Activated naive CD8-positive, alpha-beta T cell treated with anti-CD3 and anti-CD28 coated beads, Interleukin-2, amount 50 U/mL, for 24 hours (primary cell): ENCODE measurements at regions not wholly inside any gene's neighbourhood (a gene's known extent, or its start where the extent isn't known, plus 50 kb on each side); places are given as distances from the start of the nearest gene placed in this dataset.

Experiments used
- ATAC-seq: fragments of 150-1000 bp; cut with Tn5 transposase; one replicate; pipeline ENCODE4 v1.10.0; 2021
- DNase-seq: peaks from one replicate; pipeline ENCODE4 v3.0.0; 2021
- H3K27ac Mint-ChIP-seq: one replicate; pipeline ENCODE4 v1.8.0; 2021; ENCODE audit warnings: mild to moderate bottlenecking, mixed read lengths
- H3K27me3 Mint-ChIP-seq: one replicate; pipeline ENCODE4 v1.8.0; 2021; ENCODE audit warnings: mixed read lengths
- H3K36me3 Mint-ChIP-seq: one replicate; pipeline ENCODE4 v1.8.0; 2021; ENCODE audit warnings: low read depth, mixed read lengths
- H3K4me1 Mint-ChIP-seq: one replicate; pipeline ENCODE4 v1.8.0; 2021; ENCODE audit warnings: mixed read lengths
- H3K4me3 Mint-ChIP-seq: one replicate; pipeline ENCODE4 v1.8.0; 2021; ENCODE audit warnings: mild to moderate bottlenecking, moderate library complexity, mixed read lengths
- H3K9me3 Mint-ChIP-seq: one replicate; pipeline ENCODE4 v1.8.0; 2021; ENCODE audit warnings: mixed read lengths

GRCh38 chr20:1776681-1777475, 118.3 kb upstream of the SIRPA start:
- ATAC-seq: peak; percentile 87
- peak overlapping the region; percentile 71 for H3K27ac Mint-ChIP-seq
- peaks cover 16% of the 10 kb centered on the region for H3K4me1 Mint-ChIP-seq
- peaks cover 10% of the 10 kb centered on the region for H3K27me3 Mint-ChIP-seq
- no peaks in the 10 kb centered on the region for H3K9me3 Mint-ChIP-seq
- H3K4me3 Mint-ChIP-seq: peak overlapping the region; percentile 81
- peak; percentile 88 for DNase-seq
- H3K36me3 Mint-ChIP-seq: no peaks in the 10 kb centered on the region

GRCh38 chr20:1775117-1775516, 117.5 kb upstream of the SIRPG start:
- no peak overlapping the region for H3K27ac Mint-ChIP-seq
- peaks cover 6% of the 10 kb centered on the region for H3K27me3 Mint-ChIP-seq
- no peaks in the 10 kb centered on the region for H3K36me3 Mint-ChIP-seq
- peaks cover 16% of the 10 kb centered on the region for H3K4me1 Mint-ChIP-seq
- H3K9me3 Mint-ChIP-seq: no peaks in the 10 kb centered on the region
- H3K4me3 Mint-ChIP-seq: no peak overlapping the region
- DNase-seq: no peak
- no peak for ATAC-seq

GRCh38 chr20:1774479-1774878, 116.9 kb upstream of the SIRPG start:
- no peak for ATAC-seq
- no peaks in the 10 kb centered on the region for H3K36me3 Mint-ChIP-seq
- no peak overlapping the region for H3K27ac Mint-ChIP-seq

DNA sequence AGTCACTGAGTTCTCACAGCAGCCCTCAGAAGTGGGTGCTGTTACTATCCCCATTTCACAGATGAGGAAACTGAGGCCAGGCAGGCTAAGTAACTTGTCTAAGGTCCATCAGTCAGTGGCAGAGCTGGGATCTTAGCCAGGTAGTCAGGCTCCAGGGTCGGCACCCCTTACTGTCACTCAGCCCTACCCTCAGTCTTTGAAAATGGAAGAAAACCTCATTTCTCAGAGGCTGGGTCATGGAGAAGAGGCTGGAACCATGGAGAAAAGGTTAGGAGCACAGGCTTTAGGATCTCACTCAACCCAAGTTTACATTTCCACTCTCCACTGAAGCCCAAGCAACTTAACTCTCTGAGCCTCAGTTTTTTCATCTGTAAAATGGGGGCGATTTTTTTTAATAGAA, 116.2 kb upstream of the SIRPG start:
- DNase-seq: no peak
- peaks cover 1% of the 10 kb centered on the region for H3K27me3 Mint-ChIP-seq
- H3K36me3 Mint-ChIP-seq: no peaks in the 10 kb centered on the region
- H3K27ac Mint-ChIP-seq: no peak overlapping the region
- no peak for ATAC-seq
- H3K4me3 Mint-ChIP-seq: no peak overlapping the region
- H3K4me1 Mint-ChIP-seq: peaks cover 16% of the 10 kb centered on the region
- H3K9me3 Mint-ChIP-seq: no peaks in the 10 kb centered on the region

More at GRCh38 chr20:1774479-1774878, 116.9 kb upstream of the SIRPG start:
- H3K9me3 Mint-ChIP-seq: no peaks in the 10 kb centered on the region
- H3K4me1 Mint-ChIP-seq: peaks cover 16% of the 10 kb centered on the region
- no peak overlapping the region for H3K4me3 Mint-ChIP-seq
- peaks cover 1% of the 10 kb centered on the region for H3K27me3 Mint-ChIP-seq
- no peak for DNase-seq

- DNase-seq (no peak), ATAC-seq (no peak)
- Mint-ChIP-seq H3K4me1 (no peaks in the 10 kb centered on the region), H3K36me3 (no peaks in the 10 kb centered on the region), H3K27ac (no peak overlapping the region), H3K27me3 (peaks cover 4% of the 10 kb centered on the region), H3K4me3 (no peak overlapping the region), H3K9me3 (no peaks in the 10 kb centered on the region)
These were observed 111.9 kb upstream of the SIRPG start for GRCh38 chr20:1769491-1769890.

DNA sequence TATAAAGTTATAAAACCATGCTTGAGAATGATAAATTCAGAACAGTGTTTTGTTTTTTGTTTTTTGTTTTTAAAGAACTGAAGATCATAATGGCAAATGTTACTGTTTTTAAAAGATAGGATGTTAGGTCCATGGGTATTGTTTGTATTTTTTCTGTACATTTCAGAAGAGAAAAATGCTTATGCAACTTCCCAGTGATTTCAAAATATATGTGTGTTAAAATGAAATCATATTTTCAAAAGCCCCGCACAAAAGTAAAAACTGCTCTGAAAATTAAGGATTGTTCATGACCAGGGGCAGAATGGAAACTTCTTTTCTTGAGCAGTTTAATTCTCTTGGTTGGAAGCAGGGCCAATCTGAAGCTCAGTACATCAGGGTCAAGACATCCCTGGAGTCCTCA, 109.2 kb upstream of the SIRPG start:
- Mint-ChIP-seq H3K9me3 (no peaks in the 10 kb centered on the region), H3K27me3 (peaks cover 4% of the 10 kb centered on the region), H3K27ac (no peak overlapping the region), H3K36me3 (no peaks in the 10 kb centered on the region), H3K4me1 (no peaks in the 10 kb centered on the region), H3K4me3 (no peak overlapping the region)
- ATAC-seq (no peak), DNase-seq (no peak)

GRCh38 chr20:1764136-1765033, 106.8 kb upstream of the SIRPG start:
- Mint-ChIP-seq H3K4me3 (no peak overlapping the region), H3K36me3 (no peaks in the 10 kb centered on the region), H3K9me3 (no peaks in the 10 kb centered on the region), H3K27ac (no peak overlapping the region), H3K27me3 (peaks cover 4% of the 10 kb centered on the region), H3K4me1 (no peaks in the 10 kb centered on the region)
- ATAC-seq (peak; percentile 78), DNase-seq (peak; percentile 72)

GRCh38 chr20:1761598-1761997, 104.0 kb upstream of the SIRPG start:
- Mint-ChIP-seq H3K27ac (no peak overlapping the region), H3K9me3 (no peaks in the 10 kb centered on the region), H3K4me1 (no peaks in the 10 kb centered on the region), H3K27me3 (peaks cover 4% of the 10 kb centered on the region), H3K4me3 (no peak overlapping the region), H3K36me3 (no peaks in the 10 kb centered on the region)
- DNase-seq: no peak
- no peak for ATAC-seq

- H3K4me3 Mint-ChIP-seq: no peak overlapping the region
- no peak overlapping the region for H3K27ac Mint-ChIP-seq
- H3K9me3 Mint-ChIP-seq: no peaks in the 10 kb centered on the region
- H3K36me3 Mint-ChIP-seq: no peaks in the 10 kb centered on the region
- no peaks in the 10 kb centered on the region for H3K27me3 Mint-ChIP-seq
- ATAC-seq (no peak), DNase-seq (no peak)
- no peaks in the 10 kb centered on the region for H3K4me1 Mint-ChIP-seq
These were observed 103.5 kb upstream of the SIRPG start for GRCh38 chr20:1761116-1761515.

DNA sequence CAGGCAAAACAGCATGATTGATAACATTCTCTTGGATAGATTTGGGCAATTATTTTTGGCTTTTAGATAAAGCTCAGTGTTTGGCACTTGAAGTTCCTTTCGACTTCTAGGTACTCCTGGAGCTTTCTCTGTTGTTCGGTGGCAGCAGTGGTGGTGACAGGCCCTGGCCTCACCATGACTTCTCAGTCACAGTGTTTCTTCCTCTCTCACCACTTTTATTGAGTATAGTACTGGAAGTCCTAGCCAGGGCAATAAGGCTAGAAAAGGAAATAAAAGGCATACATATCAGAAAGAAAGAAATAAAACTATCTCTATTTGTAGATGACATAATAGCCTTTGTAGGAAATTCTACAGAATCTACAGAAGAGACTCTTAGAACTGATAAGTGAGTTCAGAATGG, 101.2 kb upstream of the SIRPG start:
- Mint-ChIP-seq H3K4me1 (peaks cover 8% of the 10 kb centered on the region), H3K9me3 (no peaks in the 10 kb centered on the region)
- DNase-seq: no peak

GRCh38 chr20:1757606-1758512, 100.3 kb upstream of the SIRPG start:
- H3K36me3 Mint-ChIP-seq: no peaks in the 10 kb centered on the region
- no peak overlapping the region for H3K27ac Mint-ChIP-seq
- H3K4me3 Mint-ChIP-seq: no peak overlapping the region
- DNase-seq (no peak), ATAC-seq (no peak)
- H3K4me1 Mint-ChIP-seq: peaks cover 8% of the 10 kb centered on the region
- peaks cover 4% of the 10 kb centered on the region for H3K27me3 Mint-ChIP-seq
- H3K9me3 Mint-ChIP-seq: no peaks in the 10 kb centered on the region

More for the DNA sequence above, 101.2 kb upstream of the SIRPG start:
- Mint-ChIP-seq H3K36me3 (no peaks in the 10 kb centered on the region), H3K4me3 (no peak overlapping the region), H3K27ac (no peak overlapping the region), H3K27me3 (peaks cover 3% of the 10 kb centered on the region)
- no peak for ATAC-seq

DNA sequence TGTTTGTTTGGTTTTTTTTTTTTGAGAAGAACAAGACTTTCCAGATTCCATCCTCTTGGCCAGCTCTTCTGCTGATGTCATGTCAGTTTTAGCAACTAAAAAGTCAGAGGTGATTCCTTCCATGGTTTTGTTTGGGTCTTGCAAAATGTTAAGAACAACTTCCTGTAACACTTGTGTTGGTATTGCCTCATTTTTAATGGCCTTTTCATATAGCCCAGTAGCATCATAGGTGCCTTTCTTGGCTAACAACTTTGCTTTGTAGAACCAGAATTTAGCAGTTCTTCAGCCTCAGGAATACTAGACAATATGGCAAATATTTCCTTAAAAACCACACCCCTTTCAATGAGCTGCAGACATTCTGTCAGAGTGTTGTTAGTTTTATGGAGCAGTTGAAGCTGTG, 99.5 kb upstream of the SIRPG start:
- DNase-seq (no peak), ATAC-seq (no peak)
- H3K27me3 Mint-ChIP-seq: peaks cover 4% of the 10 kb centered on the region
- peaks cover 5% of the 10 kb centered on the region for H3K9me3 Mint-ChIP-seq
- no peak overlapping the region for H3K27ac Mint-ChIP-seq
- no peak overlapping the region for H3K4me3 Mint-ChIP-seq
- H3K36me3 Mint-ChIP-seq: no peaks in the 10 kb centered on the region
- H3K4me1 Mint-ChIP-seq: peaks cover 8% of the 10 kb centered on the region

DNA sequence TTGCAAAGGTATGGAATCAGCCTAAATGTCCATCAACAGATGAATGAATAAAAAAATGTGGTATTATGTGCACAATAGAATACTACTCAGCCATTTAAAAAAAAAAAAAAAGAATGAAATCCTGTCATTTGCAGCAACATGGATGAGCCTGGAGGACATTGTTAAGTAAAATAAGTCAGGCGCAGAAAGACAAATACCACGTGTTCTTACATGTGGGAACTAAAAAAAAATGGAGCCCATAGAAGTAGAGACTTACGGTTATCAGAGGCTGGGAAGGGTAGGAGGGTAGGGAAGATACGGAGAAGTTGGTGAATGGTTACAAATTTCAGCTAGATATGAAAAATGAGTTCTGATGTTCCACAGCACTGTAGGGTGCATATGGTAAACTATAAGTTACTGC, 97.2 kb upstream of the SIRPG start:
- H3K27ac Mint-ChIP-seq: no peak overlapping the region

DNA sequence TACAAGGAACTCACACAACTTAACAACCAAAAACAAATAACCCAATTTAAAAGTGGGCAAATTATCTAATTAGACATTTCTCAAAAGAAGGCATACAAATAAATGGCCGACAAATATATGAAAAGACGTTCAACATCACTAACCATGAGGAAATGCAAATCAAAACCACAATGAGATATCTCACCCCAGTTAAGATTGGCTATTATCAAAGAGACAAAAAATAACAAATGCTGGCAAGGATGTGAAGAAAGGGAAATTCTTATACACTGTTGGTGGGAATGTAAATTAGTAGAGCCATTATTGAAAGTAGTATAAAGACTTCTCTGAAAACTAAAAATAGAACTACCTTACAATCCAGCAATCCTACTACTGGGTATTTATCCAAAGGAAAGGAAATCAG, 96.7 kb upstream of the SIRPG start:
- DNase-seq: no peak
- Mint-ChIP-seq H3K27me3 (peaks cover 4% of the 10 kb centered on the region), H3K27ac (no peak overlapping the region), H3K9me3 (peaks cover 17% of the 10 kb centered on the region), H3K4me1 (peaks cover 8% of the 10 kb centered on the region), H3K4me3 (no peak overlapping the region), H3K36me3 (no peaks in the 10 kb centered on the region)
- no peak for ATAC-seq

More for the DNA sequence above, 97.2 kb upstream of the SIRPG start:
- Mint-ChIP-seq H3K4me3 (no peak overlapping the region), H3K36me3 (no peaks in the 10 kb centered on the region), H3K27me3 (peaks cover 4% of the 10 kb centered on the region), H3K9me3 (peaks cover 17% of the 10 kb centered on the region), H3K4me1 (peaks cover 8% of the 10 kb centered on the region)
- DNase-seq (no peak), ATAC-seq (no peak)
